ENCODE measurements at regions not wholly inside any gene's neighbourhood (a gene's known extent, or its start where the extent isn't known, plus 50 kb on each side); places are given as distances from the start of the nearest gene placed in this dataset.

DNA sequence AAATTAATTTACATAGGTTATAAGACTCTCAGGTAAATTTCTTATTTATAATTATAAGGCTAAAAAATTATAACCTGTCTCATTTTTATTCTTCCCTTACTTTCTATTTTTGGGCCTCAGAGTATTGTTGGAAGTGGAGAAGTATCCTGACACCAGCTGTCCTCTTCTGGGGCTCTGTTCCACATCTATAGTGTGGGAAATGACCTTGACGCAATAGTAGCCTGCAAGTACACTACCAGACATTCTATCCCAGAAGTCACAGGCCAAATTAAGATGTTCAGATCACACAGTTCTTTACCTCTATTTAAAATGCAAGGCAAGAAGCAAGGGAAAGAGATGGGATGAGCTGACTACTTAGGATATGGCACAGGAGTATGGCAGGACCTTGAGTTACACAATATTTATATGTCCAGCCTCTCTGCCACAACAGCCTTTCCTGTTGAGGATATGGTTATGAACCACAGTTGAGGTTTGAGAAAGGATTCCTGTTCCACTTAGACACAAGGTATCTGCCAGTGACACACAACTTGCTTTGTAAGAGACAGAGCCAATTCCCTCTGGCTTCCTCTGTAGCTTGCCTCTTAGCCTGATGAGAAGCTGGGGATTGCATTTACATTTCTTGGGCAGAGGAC is 158.0 kb upstream of the IL12A start:
- no peak for DNase-seq

DNA sequence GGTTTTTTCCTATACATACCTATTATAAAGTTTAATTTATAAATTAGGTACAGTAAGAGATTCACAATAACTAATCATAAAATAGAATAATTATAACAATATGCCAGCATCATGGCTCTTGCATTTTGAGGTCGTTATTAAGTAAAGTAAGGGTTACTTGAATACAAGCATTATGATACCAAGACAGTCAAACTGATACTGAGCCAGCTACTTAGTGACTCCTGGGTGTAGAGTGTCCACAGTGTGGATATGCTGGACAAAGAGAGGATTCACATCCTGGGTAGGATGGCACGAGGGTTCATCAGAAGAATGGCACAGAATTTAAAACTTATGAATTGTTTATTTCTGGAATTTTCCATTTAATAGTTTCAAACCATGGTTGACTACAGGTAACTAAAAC is 157.2 kb upstream of the IL12A start:
- no peak for DNase-seq

DNA sequence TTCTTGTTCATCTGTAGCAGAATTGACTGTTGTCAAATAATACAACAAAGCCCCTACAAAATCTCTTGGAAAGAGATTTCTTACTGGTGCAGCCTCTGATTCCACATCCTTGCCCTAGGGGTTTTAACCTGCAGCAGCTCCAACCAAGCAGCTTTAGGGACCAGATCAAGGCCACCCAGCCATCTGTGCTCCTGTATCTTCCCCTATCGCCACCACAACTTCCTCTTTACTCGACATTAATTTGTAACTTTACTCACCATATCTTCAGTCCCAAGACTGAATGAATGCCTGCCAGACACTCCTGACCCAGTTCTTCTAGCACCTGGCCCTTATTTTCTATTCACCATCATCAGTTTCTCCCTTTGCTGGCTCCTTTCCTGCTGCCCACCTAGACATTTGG is 156.6 kb upstream of the IL12A start:
- DNase-seq: no peak

DNA sequence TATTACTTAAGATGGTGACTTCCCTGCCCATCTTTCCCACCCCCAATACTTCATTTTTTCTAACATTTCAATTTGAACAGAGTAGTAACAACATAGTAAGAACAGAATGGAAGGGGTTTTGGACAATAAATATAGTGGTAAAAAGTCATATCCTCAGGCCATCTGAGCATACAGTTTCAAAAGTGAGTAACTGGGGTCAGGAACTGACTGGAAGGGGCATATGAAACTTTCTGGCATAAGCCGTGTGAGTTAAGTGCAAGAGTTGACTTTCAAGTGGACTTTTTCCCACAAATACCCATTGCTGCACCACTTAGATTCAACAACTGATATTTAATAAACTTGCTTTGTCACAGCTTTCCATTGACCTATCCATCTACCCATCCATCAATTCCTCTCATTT is 153.5 kb upstream of the IL12A start:
- no peak for DNase-seq

DNA sequence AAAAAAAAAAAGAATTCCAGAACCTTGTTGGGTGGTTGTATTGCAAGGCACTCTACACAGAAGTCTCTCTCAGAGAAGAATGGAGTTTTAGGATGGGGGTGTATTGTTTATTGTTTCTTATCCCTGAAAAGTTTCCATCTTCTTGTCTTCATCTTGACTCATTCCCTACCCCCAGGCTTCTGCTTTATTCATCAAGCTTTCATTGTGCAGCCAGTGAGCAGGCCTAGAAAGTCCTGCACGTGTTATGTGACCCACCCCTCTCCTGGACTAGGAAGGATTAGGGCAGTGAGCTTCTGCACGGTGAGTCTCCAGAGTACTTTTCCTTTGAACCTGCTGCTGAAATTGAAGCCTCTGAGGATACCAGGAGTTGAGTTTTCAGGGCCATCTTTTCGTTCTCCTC is 150.9 kb upstream of the IL12A start:
- DNase-seq: no peak

DNA sequence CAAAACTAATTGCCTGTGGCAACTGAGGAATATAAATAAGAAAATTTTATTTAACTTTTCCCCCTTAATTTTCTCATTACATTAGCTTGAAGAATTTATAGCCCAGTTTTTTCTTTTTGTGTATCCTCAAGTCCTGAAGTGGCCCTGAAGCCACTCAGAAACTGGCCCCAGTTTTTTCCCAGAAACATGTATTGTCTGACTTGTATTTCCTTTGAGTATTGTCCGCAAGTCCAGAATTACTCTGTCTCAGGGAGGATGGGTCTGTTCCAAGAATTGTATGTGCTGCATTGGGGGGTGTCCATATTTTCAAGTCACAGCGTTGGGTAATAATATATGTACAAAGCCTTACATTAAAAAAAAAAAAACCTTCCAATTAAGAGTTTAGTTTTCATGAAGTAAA is 149.7 kb upstream of the IL12A start:
- no peak for DNase-seq

DNA sequence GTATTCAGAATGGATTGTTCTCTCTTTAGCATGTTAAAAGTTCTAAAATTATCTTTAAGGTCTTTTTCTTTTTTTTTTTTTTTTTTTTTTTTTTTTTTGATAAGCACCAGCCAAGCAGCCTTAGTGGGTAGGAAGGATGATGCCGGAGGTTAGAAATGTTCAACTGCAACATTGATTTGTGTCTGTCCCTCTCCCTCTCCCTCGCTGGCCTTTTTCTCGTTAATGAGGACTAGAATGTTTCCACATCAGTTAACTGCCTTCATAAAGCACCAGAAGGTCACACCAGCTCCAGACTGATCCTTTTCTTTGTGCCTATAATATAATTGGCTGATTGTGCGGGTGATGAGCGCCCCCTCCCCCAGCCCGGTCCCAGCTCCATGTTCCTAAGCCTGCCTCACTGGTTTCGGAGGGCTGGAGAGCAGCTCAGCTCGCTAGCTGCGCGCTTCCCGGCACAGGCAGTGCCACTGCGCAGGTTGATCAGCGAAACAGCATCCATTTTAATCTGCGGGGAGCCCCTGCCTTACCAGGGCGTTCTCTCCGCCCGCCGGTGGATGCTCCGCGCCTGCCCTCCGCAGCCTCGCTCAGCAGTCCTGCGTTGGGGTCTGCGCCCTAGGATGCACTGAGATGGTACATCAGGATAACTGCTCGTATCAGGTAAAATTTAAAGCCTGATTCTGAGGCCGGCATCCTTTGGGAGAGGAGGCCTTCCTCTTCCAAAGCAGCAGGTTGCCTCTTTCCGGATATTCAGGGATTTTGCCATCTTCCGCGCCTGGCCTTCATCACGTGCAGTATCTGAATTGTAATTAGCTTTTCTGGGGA is 148.9 kb upstream of the IL12A start, which contains the start of gene SCHIP1:
Gene SCHIP1 (plus strand): TSS at position 301 of the 819 bp plus-strand sequence.
- DNase-seq: no peak

DNA sequence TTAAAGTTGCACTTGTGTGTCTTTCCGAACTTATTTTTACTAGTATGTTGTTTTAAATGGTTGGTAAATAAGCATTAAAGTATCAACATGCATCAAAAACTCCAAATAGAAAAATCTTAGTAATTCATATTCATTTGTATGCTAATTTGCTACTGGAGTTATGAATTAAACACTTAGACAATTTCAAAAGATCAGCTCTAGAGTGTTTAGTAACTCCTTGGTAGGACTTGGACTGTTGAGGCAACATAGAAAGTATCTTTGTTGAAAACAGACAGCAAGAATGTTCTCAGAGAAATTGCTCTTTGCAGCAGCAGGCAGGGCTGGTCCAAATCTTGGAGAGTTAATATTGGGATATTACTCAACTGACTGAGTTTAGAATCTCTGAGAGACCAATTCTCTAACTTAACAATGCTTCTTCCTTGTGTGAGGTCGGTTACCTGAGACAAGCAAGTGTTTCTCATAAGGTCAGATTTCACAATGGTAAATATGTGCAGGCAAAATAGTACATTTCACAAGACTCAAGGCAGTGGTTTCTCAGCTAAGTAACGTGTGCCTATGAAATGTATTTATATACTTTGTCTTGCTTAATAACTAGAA is 147.8 kb upstream of the IL12A start:
- no peak for DNase-seq

DNA sequence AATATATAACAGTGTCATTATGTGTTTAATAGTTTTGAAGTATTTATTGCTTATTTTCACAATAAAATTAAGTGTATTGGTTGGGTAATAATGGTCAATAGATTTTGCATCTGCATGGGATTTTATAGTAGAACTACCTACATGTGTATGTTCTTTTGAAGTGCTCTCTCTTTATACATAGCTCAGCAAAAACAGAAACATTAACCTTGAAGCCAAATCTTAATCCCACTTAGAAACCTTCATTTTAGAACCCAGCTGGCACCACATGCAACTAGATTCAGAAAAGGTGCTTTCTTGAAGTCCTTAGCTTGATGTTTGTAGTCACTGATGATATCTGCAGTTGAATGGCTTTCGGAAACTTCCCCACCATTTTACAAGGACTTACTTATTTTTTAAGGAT is 146.9 kb upstream of the IL12A start:
- DNase-seq: no peak

DNA sequence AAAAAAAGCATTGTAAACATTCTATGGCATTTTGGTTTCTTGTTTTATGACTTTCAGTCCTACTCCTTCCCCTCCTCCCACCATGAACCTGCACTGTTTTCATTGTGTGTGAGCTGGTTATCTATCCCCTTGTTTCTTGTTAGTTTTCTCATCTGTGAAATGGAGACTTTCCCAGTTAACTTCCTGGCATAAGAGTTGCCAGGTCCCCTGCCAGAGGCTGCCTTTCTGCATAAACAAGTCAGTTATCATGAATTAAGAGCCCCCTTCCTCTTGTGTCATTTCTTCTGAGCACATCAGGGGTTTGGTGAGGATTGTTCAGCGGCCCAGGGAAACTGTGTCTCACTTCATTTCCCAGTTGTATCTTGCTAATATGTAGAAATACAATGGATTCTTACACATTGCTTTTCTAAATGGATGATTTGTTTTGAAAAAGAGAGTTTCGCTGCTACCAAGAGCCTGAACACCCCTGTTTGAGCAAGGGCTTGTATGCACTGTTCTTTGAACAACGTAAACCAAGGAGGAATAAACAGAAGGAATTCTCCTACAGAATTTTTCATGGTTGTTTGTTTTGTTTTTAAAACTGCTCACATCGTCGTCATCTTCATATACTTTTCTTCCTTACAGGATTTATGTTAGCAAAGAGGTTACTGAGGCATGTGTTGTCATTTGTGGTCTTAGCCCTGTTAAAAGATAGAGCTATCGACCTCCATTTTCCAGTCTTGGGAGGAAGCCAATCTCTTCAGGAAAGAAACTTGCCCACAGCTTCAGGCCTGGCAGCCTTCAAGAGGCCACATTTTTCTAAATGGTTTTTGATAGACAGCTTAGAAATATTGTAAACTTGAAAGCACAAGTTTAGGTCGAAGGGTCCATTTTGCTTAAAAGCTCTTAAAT is 144.6 kb upstream of the IL12A start:
- no peak for DNase-seq

DNA sequence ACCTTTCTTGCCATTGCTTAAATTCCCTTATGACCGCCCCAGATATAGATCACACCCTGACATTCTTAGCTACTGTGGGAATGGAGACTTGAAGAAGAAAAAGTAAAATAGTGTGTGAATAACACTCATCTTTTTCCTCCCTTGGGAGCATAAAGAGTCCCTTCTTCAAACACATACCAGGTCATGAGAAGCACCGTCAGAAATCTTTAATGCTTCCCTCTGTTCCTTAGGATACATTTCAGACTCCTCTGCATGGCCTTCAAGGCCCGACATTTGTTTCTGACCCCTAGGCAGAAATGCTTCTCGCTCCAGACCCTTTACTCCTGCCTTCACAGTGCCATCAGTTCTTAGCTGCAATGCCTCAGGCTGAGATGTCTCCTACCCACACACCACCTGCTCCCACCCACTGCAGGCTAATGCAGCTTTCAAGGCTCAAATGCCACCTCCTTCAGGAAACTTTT is 143.8 kb upstream of the IL12A start:
- no peak for DNase-seq

DNA sequence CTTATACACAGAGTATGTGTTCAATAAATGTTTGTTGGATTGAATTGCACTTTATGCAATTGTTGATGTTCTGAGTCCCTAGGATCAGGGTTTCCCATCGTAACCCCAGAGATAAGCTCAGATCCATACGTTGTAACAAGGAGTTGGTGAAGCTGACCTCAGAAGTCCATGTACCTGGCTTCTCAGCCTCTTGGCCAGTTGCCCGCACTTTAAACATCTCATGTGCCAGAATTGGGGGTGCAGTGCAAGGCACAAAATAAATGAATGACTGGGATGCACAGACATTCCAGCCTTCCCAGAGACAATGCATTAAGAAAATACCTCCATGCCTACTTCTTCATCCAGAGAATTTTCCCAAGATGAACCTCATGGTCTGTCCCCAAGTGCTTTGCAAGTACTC is 142.9 kb upstream of the IL12A start:
- DNase-seq: no peak

DNA sequence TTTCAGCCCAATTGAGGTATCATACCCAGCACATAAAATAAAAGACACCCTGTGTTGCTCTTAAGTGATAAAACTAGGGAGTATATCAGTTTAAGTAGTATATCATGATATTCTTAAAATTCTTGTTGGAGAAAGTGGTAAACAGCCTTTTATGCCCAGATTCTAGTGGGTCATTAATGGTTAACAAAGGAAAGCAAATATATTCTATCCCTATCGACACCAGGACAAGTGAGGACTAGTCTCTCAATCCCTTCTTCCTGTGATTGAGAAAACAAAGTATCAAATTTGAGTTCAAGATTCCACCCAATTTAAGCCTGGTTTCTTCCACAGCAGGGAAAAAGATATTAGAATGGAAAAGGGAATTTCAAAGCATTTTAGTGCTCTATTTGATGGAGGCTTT is 142.4 kb upstream of the IL12A start:
- no peak for DNase-seq

DNA sequence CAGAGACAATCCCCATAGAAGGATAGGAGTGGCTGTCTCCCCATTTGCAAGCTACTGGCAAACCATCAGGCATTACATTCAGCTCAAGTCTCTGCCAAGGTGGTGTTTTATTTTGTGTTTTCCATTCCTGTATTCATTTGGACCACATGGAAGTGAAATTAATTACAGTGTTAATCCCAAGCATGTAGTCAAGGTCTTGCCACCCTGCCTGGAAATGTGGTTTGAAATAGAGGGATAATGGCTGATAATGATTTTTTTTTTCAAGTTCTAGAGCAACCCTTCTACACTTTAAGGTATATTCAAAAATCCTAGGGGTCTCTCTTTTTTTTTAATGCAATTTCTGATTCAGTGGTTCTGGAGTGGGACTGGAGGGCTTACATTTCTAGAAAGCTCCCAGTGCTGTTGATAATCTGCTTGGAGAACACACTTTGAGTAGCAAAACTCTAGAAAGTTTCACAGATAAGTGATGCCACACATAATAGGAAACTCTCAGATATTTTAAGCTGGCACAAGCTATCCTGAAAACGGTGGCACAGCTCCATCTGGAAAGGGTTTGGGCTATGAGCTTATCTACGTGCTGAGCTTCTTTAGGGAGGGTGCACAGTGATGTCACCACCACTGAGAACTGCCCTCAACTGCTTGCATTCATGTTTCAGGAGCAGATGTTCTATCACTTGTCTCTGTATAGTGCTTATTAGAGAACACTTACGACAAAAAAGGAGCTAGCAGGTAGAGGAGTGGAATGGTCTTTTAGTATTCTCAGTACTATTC is 140.1 kb upstream of the IL12A start:
- DNase-seq: no peak

DNA sequence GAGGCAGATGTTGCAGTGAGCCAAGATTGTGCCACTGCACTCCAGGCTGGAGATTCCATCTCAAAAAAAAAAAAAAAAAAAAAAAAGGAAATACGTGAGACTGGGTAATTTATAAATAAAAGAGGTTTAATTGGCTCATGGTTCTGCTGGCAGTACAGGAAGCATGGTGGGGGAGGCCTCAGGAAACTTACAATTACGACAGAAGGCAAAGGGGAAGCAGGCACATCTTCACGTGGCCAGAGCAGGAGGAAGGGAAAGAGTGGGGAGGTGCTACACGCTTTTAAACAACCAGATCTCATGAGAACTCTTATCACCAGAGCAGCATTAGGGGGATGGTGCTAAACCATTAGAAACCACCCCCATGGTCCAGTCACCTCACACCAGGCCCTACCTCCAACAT is 138.2 kb upstream of the IL12A start:
- no peak for DNase-seq

DNA sequence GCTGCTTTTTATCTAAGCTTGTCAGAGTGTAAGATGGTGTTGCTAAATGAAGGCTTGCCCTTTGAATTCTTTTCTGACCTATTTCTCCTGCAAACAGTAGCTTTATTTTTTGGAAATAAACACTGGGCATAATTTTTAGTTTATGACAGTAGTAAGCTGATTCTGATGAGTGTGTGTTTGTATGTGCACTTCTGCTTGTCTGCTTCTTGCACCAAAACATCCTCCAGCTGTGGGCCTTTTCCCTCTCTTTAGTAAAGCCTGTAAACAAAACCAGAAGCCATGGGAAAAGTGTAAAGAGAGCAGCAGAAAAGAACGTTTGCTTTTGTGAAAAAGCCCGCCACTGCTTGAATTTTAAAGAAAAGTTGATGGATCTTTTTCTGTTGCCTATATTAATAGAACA is 136.4 kb upstream of the IL12A start:
- no peak for DNase-seq

DNA sequence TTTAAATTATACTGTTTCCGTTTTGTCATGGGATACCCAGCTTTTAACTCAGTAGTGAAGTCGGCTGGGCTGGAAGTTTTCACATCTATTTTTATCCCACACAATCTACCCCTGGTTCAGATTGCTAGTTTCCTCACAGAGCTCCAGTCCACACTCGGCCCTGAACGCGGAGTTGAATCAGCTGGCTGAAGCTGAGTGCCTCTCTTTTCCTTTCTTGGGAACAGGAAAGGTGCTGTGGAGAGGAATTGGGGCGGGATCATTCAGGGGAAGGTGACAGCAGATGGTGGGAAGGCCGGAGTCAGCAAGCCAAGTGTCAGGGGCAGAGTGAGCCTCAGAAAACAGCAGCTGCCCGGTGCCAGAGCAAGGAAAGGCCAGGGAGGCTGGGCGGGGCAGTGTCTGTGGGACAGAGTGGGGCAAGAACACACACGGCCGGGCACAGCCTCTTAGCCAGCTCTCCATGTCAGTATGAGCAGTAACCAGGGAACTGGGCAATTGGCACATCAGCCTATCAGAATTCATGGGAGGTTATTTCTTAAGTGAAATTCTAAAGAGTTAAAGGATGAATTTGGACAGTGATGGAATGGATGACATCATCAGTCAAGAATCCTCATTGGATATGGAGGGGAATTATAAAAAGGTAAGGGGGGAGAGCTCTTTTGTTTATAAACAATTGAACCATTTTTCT is 135.7 kb upstream of the IL12A start:
- no peak for DNase-seq

DNA sequence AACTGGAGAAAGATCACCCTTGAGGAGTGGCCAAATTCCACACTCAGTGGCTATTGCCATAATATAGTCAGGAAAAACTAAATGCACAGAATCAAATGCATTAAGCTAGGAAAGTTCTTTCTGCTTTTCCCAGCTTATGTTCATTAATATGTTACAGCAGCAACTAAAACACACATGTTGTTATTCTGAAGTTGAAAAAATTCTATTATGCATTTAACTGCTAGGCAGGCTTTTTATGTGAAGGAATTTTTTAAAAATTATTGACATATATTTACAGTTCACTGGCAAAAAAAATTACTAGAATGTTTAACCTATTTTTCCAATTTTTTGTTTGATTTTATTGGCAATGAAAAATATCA is 135.2 kb upstream of the IL12A start:
- DNase-seq: no peak

DNA sequence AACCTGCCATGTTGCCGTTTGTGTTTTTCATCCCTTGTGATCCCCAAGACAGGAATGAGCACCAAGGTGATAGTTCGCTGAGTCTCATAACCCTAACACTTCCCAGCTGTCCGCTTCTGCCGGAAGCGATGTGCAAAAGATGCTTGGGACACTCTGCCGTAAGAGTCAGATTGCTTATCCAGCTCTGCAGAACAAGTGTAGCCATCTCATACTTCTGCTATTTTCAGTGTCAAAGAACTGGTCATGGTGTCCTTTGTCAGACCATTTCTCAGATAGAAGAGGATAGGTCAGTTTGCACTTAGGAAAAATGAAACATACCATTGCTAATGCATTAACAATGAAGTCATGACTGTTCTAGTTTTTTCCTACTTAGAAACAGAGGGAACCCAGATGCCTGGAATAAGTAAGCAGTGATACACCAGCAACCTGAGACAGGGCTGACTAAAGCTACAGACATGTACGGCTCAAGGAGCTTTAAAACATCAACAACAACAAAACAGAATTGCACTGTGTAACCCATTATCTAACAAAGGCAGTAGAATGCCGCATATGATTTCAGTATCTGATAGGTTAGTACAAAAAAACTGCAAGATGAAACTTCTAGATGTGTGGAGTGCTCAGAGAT is 134.0 kb upstream of the IL12A start:
- DNase-seq: no peak

DNA sequence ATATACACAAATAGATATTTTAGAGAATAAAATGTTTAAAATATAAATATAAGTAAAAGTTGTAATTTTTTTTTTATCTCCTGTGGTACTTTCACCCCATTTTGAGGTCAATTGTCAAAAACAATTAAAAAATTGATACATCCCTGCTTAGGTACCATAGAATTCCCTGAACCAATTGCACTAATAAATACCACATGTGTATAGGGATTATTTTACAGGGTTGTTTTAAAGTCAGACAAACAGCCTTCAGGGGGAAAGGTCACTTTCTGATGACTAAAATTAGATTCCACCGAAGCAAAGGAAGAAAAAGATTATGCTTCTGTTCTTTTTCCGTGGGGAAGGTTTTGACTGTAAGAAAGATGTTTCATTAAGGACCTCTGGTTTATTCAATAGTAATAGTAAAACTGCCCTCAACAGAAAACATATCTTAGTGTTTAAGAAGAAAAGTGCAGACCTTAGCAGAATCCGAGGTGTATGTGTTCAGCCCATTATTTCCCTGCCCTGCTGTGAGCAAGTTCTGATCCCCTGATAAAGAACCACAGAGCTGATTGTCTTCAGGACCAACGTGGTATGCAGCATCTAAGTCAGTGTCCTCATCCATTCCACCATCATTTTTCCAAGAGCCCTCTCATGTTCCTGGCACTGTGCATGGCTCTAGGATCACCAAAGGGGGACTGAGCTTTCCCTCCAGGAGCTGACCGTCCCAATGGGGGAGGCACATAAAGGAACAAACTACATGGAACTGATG is 132.9 kb upstream of the IL12A start:
- DNase-seq: no peak

Data from GF-D8 (cell line).